K562 (cell line): ENCODE measurements at regions not wholly inside any gene's neighbourhood (a gene's known extent, or its start where the extent isn't known, plus 50 kb on each side); places are given as distances from the start of the nearest gene placed in this dataset.

ENCODE experiments used
- ATAC-seq: fragments of 200-7000 bp; cut with Tn5 transposase; 3 replicates; pipeline ENCODE4 v1.9.1; 2020; ENCODE audit warnings: moderate library complexity
- BruUV-seq: library from RNA; stranded (reverse); fragments of 400-500 nt; replicated peaks from 2 replicates; lab custom pipeline; 2021; lab: Mats Ljungman, UMichigan
- CTCF ChIA-PET: fragments of 300-600 bp; formaldehyde crosslinking; extraction: SDS; loops from one replicate; lab custom pipeline; 2021; ENCODE audit warnings: low intra/inter-chr PET ratio; lab: Yijun Ruan, JAX
- POLR2A ChIA-PET: fragments of 300-600, 350-650 bp; sonication (Branson Sonifier 250); formaldehyde crosslinking; extraction: SDS; loops from one replicate; lab custom pipeline; 2021; ENCODE audit warnings: antibody characterized with exemption, inconsistent platforms; lab: Yijun Ruan, JAX
- DNase-seq, 4 experiments: peaks; one replicate each; pipeline versions ENCODE4 v3.0.0 to v3.0.0-alpha.2; 2011 to 2018; ENCODE audit warnings: low spot score in 3 of 4, mixed read lengths in 3 of 4; ENCODE audit errors: extremely low read depth in 1 of 4
- FAIRE-seq: peaks from 2 replicates; lab custom pipeline; 2011; peaks lifted over from hg19 to GRCh38; lab: Jason Lieb, UNC
- H2AFZ ChIP-seq: 2 replicates; pipeline ENCODE4 v1.6.0; 2011; ENCODE audit warnings: low read depth, low read length, control low read depth, inconsistent platforms
- H3K27ac ChIP-seq: fragments of 200-600 bp; 3 replicates; pipeline ENCODE4 v1.8.0; 2011; ENCODE audit warnings: low read depth, mild to moderate bottlenecking, control low read depth, inconsistent platforms, low read length, moderate library complexity, mixed read lengths; ENCODE audit errors: extremely low read depth
- H3K27me3 ChIP-seq, 2 experiments: fragments of 300-600 bp in 1 of 2; 2 replicates in 1 of 2; 3 replicates in 1 of 2; pipeline versions ENCODE4 v1.6.0 to v1.8.0; 2011; ENCODE audit warnings: inconsistent platforms in 2 of 2, low read length in 2 of 2, mild to moderate bottlenecking in 1 of 2, mixed read lengths in 1 of 2, moderate library complexity in 1 of 2; ENCODE audit not compliant: control insufficient read depth in 2 of 2, insufficient read depth in 2 of 2
- H3K36me3 ChIP-seq: fragments of 300-600 bp; 3 replicates; pipeline ENCODE4 v1.8.0; 2011; ENCODE audit warnings: mild to moderate bottlenecking, low read length, inconsistent platforms; ENCODE audit not compliant: control insufficient read depth, insufficient read depth
- H3K4me1 ChIP-seq, 2 experiments: fragments of 200-600 bp in 1 of 2; replicated peaks in 1 of 2; 2 replicates in 1 of 2; 3 replicates in 1 of 2; pipeline versions ENCODE4 v1.5.1 to v1.8.0; 2011; ENCODE audit warnings: inconsistent platforms in 2 of 2, low read length in 2 of 2, mild to moderate bottlenecking in 1 of 2, mixed read lengths in 1 of 2, moderate library complexity in 1 of 2; ENCODE audit not compliant: control insufficient read depth in 2 of 2, insufficient read depth in 2 of 2
- H3K4me2 ChIP-seq: 2 replicates; pipeline ENCODE4 v1.6.1; 2011; ENCODE audit warnings: low read length, control low read depth, inconsistent platforms, mixed read lengths; ENCODE audit not compliant: insufficient read depth
- H3K4me3 ChIP-seq: fragments of 200-600 bp; sonication (generic), shearing (Covaris generic); 2 replicates; pipeline ENCODE4 v1.5.1; 2016; ENCODE audit warnings: control low read depth, inconsistent platforms
- H3K79me2 ChIP-seq: fragments of 200-600 bp; 3 replicates; pipeline ENCODE4 v1.8.0; 2011; ENCODE audit warnings: low read length, inconsistent platforms; ENCODE audit not compliant: control insufficient read depth, insufficient read depth
- H3K9ac ChIP-seq, 2 experiments: 2 replicates each; pipeline versions ENCODE4 v1.6.0 to v1.6.1; 2011; ENCODE audit warnings: low read depth in 2 of 2, low read length in 2 of 2, control low read depth in 1 of 2, inconsistent platforms in 1 of 2, mild to moderate bottlenecking in 1 of 2, mixed read lengths in 1 of 2; ENCODE audit not compliant: insufficient read depth in 1 of 2
- H3K9me1 ChIP-seq: one replicate; pipeline ENCODE4 v1.6.0; 2011; ENCODE audit warnings: inconsistent platforms, mild to moderate bottlenecking, low read length, moderate library complexity; ENCODE audit not compliant: control insufficient read depth, insufficient read depth
- H3K9me3 ChIP-seq: replicated peaks from 2 replicates; pipeline ENCODE4 v1.5.1; 2011; ENCODE audit warnings: low read depth, low read length, inconsistent platforms; ENCODE audit not compliant: control insufficient read depth, insufficient read depth
- H4K20me1 ChIP-seq: replicated peaks from 2 replicates; pipeline ENCODE4 v1.6.1; 2011; ENCODE audit warnings: low read length, inconsistent platforms, mixed read lengths; ENCODE audit not compliant: control insufficient read depth, insufficient read depth
- CEBPG ChIP-seq, 3 experiments: fragments of 200-800 bp in 1 of 3; sonication (Bioruptor generic) in 1 of 3; sonication (generic) in 1 of 3; formaldehyde crosslinking in 1 of 3; IDR thresholded peaks in 2 of 3; conservative IDR thresholded peaks in 1 of 3; 2 replicates each; pipeline versions ENCODE4 v1.6.1 to v1.8.0; 2016 to 2022; ENCODE audit warnings: missing compliant biosample characterization in 2 of 3, missing genetic modification characterization in 2 of 3, mild to moderate bottlenecking in 1 of 3, missing genetic modification reagents in 1 of 3
- ETV5 ChIP-seq: sonication (generic); formaldehyde crosslinking; IDR thresholded peaks from 2 replicates; pipeline ENCODE4 v1.4.0; 2020; ENCODE audit warnings: low read depth, mild to moderate bottlenecking, missing genetic modification reagents
- HCFC1 ChIP-seq: IDR thresholded peaks from 2 replicates; pipeline ENCODE4 v1.6.1; 2012; ENCODE audit warnings: low read depth, low read length, improper control_type of control experiment
- HIVEP1 ChIP-seq: fragments of 250-450 bp; sonication (Bioruptor Pico); IDR thresholded peaks from 2 replicates; pipeline ENCODE4 v1.4.0; 2020; ENCODE audit warnings: mild to moderate bottlenecking
- HMG20A ChIP-seq: fragments of 450-650 bp; formaldehyde crosslinking; conservative IDR thresholded peaks from 2 replicates; pipeline ENCODE4 v1.4.0; 2020; ENCODE audit warnings: mild to moderate bottlenecking, mixed read lengths
- HMGN3 ChIP-seq: IDR thresholded peaks from 2 replicates; pipeline ENCODE4 v1.6.1; 2011; ENCODE audit warnings: borderline replicate concordance, low read depth, mild to moderate bottlenecking, mixed read lengths, low read length; ENCODE audit not compliant: insufficient read length; ENCODE audit errors: extremely low read depth
- HNRNPH1 ChIP-seq: fragments of 200-400 bp; formaldehyde crosslinking; optimal IDR thresholded peaks from 2 replicates; pipeline ENCODE3; 2017; ENCODE audit warnings: low read depth, mild to moderate bottlenecking, low read length, moderate library complexity
- MAFG ChIP-seq: fragments of 450-650 bp; conservative IDR thresholded peaks from 2 replicates; pipeline ENCODE4 v1.6.1; 2016; ENCODE audit warnings: missing genetic modification characterization, missing compliant biosample characterization
- PTBP1 ChIP-seq: fragments of 200-400 bp; formaldehyde crosslinking; IDR thresholded peaks from 2 replicates; pipeline ENCODE4 v1.6.1; 2017; ENCODE audit warnings: low read depth, low read length
- SAP30 ChIP-seq: fragments of 200-600 bp; sonication (generic); IDR thresholded peaks from 2 replicates; pipeline ENCODE4 v1.6.1; 2012; ENCODE audit warnings: borderline replicate concordance, low read depth, mild to moderate bottlenecking, moderate library complexity, low read length, control low read depth, inconsistent platforms; ENCODE audit not compliant: insufficient read depth, poor library complexity, severe bottlenecking
- ZKSCAN8 ChIP-seq: fragments of 200-800 bp; sonication (Bioruptor generic); IDR thresholded peaks from 2 replicates; pipeline ENCODE4 v1.6.1; 2016; ENCODE audit warnings: missing genetic modification characterization, missing compliant biosample characterization
- WGBS: fragments of 100-300 bp; shearing (Covaris generic); methylation state at CpG from one replicate; pipeline ENCODE4 v1.1.6; 2016; ENCODE audit warnings: low coverage, mixed read lengths; ENCODE audit not compliant: insufficient coverage; ENCODE audit errors: missing lambda C conversion rate; 5-methylcytosine and 5-hydroxymethylcytosine counted together
- in situ Hi-C: fragments of 300-500 bp; cut with MboI; formaldehyde crosslinking; loops from 4 replicates; pipeline ENCODE4 v1.15.0; 2018; ENCODE audit warnings: inconsistent platforms, mixed read lengths
- intact Hi-C: fragments of 100-400 bp; cut with micrococcal nuclease; formaldehyde crosslinking; loops from 2 replicates; pipeline ENCODE4 v1.14.2; 2022
- TF ChIP-seq, protein P1 (sequence below): sonication (generic); formaldehyde crosslinking; IDR thresholded peaks from 2 replicates; pipeline ENCODE4 v1.8.0; 2022; ENCODE audit warnings: missing genetic modification reagents, mild to moderate bottlenecking, borderline replicate concordance
- TF ChIP-seq, protein P2 (sequence below): IDR thresholded peaks from 3 replicates; pipeline ENCODE4 v1.6.1; 2011; ENCODE audit warnings: borderline replicate concordance, mild to moderate bottlenecking; ENCODE audit not compliant: insufficient read length, insufficient read depth

DNA sequence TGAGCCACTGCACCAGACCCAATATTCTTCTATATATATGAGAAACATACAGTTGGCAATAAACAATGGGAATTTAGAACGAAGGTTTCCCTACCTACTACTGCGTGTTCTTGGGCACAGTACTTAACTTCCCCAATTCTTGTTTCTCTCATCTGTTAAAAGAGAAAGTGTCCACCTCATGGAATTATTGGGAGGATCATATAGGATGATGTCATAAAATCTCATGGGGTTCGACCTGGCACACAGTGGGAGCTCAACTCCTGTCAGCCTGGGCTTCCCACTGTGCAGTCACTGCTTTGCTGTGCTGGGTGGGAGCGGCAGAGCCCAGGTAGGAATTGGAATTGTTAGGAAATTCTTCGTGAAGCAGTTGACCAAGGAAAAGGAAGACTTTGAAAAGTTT is 203.3 kb downstream of the SH3BP4 start:
- WGBS: 3% methylated on average over 5 of the region's 5 CpGs
- in situ Hi-C loops: no loop called here
- no peaks in the 10 kb centered on the region for H3K9me1 ChIP-seq

More for the DNA sequence above, 203.3 kb downstream of the SH3BP4 start:
- Histone ChIP-seq H3K4me1 (no peaks in the 10 kb centered on the region), H2AFZ (no peak overlapping the region), H3K4me3 (no peak overlapping the region), H3K9me3 (no peaks in the 10 kb centered on the region), H3K36me3 (no peaks in the 10 kb centered on the region), H3K79me2 (no peaks in the 10 kb centered on the region), H3K4me2 (no peak overlapping the region), H3K27ac (no peak overlapping the region), H3K9ac (no peak overlapping the region), H4K20me1 (no peaks in the 10 kb centered on the region), H3K27me3 (peaks cover 0 to 3% of the 10 kb centered on the region in 2 experiments; a peak in 1 of 5 replicates)
- POLR2A ChIA-PET: no interaction called here
- no TSS peak for BruUV-seq
- no peak for FAIRE-seq
- intact Hi-C loops: no loop called here
- no peak for DNase-seq
- CTCF ChIA-PET: no interaction called here
- no peak for ATAC-seq
- TF ChIP-seq HMGN3 (no peak), CEBPG (CRISPR knock-in tag; IDR thresholded peaks at IDR 0.05) (no peak), CEBPG (tag; conservative IDR thresholded peaks at IDR 0.05 in 1 of 2, IDR thresholded peaks at IDR 0.05 in 1 of 2) (no peak), SAP30 (no peak), HNRNPH1 (no peak), HCFC1 (no peak), HMG20A (CRISPR knock-in tag) (no peak), ETV5 (CRISPR knock-in tag) (no peak), HIVEP1 (CRISPR knock-in tag) (no peak), MAFG (tag) (no peak), ZKSCAN8 (CRISPR knock-in tag) (no peak), PTBP1 (no peak)
- TF ChIP-seq, protein P1, sequence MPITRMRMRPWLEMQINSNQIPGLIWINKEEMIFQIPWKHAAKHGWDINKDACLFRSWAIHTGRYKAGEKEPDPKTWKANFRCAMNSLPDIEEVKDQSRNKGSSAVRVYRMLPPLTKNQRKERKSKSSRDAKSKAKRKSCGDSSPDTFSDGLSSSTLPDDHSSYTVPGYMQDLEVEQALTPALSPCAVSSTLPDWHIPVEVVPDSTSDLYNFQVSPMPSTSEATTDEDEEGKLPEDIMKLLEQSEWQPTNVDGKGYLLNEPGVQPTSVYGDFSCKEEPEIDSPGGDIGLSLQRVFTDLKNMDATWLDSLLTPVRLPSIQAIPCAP (CRISPR knock-in tag): no peak
- TF ChIP-seq, protein P2, sequence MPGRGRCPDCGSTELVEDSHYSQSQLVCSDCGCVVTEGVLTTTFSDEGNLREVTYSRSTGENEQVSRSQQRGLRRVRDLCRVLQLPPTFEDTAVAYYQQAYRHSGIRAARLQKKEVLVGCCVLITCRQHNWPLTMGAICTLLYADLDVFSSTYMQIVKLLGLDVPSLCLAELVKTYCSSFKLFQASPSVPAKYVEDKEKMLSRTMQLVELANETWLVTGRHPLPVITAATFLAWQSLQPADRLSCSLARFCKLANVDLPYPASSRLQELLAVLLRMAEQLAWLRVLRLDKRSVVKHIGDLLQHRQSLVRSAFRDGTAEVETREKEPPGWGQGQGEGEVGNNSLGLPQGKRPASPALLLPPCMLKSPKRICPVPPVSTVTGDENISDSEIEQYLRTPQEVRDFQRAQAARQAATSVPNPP: no peak
- TF ChIP-seq, all 486 proteins: peak for 0
